ENCODE measurements at regions not wholly inside any gene's neighbourhood (a gene's known extent, or its start where the extent isn't known, plus 50 kb on each side); places are given as distances from the start of the nearest gene placed in this dataset.

- ChIA-PET POLR2A (no interaction called here), CTCF (no interaction called here)
- no peak for DNase-seq (ENCODE audit: low spot score)
- H3K4me1 Mint-ChIP-seq, result peaks cover 19% of the 10 kb centered on the region
- H3K27ac Mint-ChIP-seq, result no peak overlapping the region
- no peak overlapping the region for H3K4me3 Mint-ChIP-seq
- no peak for ATAC-seq
- TF ChIP-seq ZNF532 (CRISPR knock-in tag; IDR thresholded peaks at IDR 0.05; ENCODE audit: borderline replicate concordance) (no peak), ERG (CRISPR knock-in tag; IDR thresholded peaks at IDR 0.05) (no peak), ARID4B (CRISPR knock-in tag; IDR thresholded peaks at IDR 0.05; ENCODE audit: borderline replicate concordance) (no peak), NR1H2 (CRISPR knock-in tag; IDR thresholded peaks at IDR 0.05) (no peak), ZBTB21 (CRISPR knock-in tag; IDR thresholded peaks at IDR 0.05; ENCODE audit: borderline replicate concordance) (no peak), ZNF512 (CRISPR knock-in tag; IDR thresholded peaks at IDR 0.05; ENCODE audit: borderline replicate concordance) (no peak), USF2 (CRISPR knock-in tag; IDR thresholded peaks at IDR 0.05) (no peak), FOXP1 (CRISPR knock-in tag; IDR thresholded peaks at IDR 0.05; ENCODE audit: borderline replicate concordance) (no peak), FOXK1 (CRISPR knock-in tag; IDR thresholded peaks at IDR 0.05) (no peak)
- TF ChIP-seq, protein P1, sequence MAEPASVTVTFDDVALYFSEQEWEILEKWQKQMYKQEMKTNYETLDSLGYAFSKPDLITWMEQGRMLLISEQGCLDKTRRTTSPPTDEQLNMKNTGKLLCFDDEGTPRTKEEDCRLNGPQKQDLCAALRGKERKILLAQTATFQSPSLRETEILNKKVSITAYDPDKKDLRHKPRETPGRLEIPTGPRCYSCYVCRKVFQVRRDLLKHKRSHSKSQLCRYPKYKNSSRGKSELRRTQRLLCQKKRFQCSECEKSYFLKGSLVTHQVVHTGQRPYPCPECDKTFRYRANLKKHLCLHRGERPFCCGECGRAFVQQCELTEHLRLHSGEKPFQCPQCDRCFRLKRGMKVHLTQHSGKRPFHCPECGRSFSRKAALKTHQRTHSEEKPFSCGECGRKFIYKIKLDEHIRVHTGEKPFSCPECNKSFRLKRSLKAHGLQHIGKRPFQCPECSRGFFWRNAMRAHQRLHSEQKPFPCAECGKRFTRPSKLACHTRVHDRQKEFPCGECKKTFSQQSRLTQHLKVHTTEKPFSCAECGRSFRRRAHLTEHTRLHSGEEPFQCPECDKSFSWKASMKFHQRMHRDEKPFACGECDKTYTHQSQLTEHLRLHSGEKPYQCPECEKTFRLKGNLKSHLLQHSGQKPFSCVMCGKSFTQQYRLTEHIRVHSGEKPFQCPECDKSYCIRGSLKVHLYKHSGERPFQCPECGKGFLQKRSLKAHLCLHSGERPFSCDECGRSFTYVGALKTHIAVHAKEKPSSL (CRISPR knock-in tag; conservative IDR thresholded peaks at IDR 0.05), result no peak
- TF ChIP-seq, protein P2, sequence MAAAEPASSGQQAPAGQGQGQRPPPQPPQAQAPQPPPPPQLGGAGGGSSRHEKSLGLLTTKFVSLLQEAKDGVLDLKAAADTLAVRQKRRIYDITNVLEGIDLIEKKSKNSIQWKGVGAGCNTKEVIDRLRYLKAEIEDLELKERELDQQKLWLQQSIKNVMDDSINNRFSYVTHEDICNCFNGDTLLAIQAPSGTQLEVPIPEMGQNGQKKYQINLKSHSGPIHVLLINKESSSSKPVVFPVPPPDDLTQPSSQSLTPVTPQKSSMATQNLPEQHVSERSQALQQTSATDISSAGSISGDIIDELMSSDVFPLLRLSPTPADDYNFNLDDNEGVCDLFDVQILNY (CRISPR knock-in tag; IDR thresholded peaks at IDR 0.05), result no peak
- TF ChIP-seq, protein P3, sequence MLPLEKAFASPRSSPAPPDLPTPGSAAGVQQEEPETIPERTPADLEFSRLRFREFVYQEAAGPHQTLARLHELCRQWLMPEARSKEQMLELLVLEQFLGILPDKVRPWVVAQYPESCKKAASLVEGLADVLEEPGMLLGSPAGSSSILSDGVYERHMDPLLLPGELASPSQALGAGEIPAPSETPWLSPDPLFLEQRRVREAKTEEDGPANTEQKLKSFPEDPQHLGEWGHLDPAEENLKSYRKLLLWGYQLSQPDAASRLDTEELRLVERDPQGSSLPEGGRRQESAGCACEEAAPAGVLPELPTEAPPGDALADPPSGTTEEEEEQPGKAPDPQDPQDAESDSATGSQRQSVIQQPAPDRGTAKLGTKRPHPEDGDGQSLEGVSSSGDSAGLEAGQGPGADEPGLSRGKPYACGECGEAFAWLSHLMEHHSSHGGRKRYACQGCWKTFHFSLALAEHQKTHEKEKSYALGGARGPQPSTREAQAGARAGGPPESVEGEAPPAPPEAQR (CRISPR knock-in tag; IDR thresholded peaks at IDR 0.05), result no peak
- TF ChIP-seq, protein P4, sequence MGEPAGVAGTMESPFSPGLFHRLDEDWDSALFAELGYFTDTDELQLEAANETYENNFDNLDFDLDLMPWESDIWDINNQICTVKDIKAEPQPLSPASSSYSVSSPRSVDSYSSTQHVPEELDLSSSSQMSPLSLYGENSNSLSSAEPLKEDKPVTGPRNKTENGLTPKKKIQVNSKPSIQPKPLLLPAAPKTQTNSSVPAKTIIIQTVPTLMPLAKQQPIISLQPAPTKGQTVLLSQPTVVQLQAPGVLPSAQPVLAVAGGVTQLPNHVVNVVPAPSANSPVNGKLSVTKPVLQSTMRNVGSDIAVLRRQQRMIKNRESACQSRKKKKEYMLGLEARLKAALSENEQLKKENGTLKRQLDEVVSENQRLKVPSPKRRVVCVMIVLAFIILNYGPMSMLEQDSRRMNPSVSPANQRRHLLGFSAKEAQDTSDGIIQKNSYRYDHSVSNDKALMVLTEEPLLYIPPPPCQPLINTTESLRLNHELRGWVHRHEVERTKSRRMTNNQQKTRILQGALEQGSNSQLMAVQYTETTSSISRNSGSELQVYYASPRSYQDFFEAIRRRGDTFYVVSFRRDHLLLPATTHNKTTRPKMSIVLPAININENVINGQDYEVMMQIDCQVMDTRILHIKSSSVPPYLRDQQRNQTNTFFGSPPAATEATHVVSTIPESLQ (CRISPR knock-in tag; IDR thresholded peaks at IDR 0.05), result no peak
- TF ChIP-seq, protein P5, sequence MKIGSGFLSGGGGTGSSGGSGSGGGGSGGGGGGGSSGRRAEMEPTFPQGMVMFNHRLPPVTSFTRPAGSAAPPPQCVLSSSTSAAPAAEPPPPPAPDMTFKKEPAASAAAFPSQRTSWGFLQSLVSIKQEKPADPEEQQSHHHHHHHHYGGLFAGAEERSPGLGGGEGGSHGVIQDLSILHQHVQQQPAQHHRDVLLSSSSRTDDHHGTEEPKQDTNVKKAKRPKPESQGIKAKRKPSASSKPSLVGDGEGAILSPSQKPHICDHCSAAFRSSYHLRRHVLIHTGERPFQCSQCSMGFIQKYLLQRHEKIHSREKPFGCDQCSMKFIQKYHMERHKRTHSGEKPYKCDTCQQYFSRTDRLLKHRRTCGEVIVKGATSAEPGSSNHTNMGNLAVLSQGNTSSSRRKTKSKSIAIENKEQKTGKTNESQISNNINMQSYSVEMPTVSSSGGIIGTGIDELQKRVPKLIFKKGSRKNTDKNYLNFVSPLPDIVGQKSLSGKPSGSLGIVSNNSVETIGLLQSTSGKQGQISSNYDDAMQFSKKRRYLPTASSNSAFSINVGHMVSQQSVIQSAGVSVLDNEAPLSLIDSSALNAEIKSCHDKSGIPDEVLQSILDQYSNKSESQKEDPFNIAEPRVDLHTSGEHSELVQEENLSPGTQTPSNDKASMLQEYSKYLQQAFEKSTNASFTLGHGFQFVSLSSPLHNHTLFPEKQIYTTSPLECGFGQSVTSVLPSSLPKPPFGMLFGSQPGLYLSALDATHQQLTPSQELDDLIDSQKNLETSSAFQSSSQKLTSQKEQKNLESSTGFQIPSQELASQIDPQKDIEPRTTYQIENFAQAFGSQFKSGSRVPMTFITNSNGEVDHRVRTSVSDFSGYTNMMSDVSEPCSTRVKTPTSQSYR (CRISPR knock-in tag; IDR thresholded peaks at IDR 0.05), result no peak
- H3K9me3 Mint-ChIP-seq, result peaks cover 12% of the 10 kb centered on the region
- H3K36me3 Mint-ChIP-seq, result peaks cover 5% of the 10 kb centered on the region
- no peaks in the 10 kb centered on the region; the same call in 1 of the 2 replicates for H3K27me3 Mint-ChIP-seq (ENCODE audit: low read depth)
Observed at GRCh38 chr7:3168370-3168769, 124.7 kb upstream of the CARD11 start.

Measured in WTC11 (cell line).